PC-3 (cell line): ENCODE measurements at regions not wholly inside any gene's neighbourhood (a gene's known extent, or its start where the extent isn't known, plus 50 kb on each side); places are given as distances from the start of the nearest gene placed in this dataset.

Experiments used
- ATAC-seq: fragments of 200-7000 bp; cut with Tn5 transposase; 2 replicates; pipeline ENCODE4 v1.9.1; 2020; ENCODE audit warnings: mild to moderate bottlenecking, moderate library complexity
- BruUV-seq: library from RNA; stranded (reverse); fragments of 400-500 nt; replicated peaks from 2 replicates; lab custom pipeline; 2021; lab: Mats Ljungman, UMichigan
- CTCF ChIA-PET: fragments of 300-600 bp; sonication (Branson Sonifier 250); formaldehyde crosslinking; loops from one replicate; lab custom pipeline; 2022; ENCODE audit warnings: antibody characterized with exemption; lab: Charles Lee
- POLR2A ChIA-PET: fragments of 300-600 bp; sonication (Branson Sonifier 250); formaldehyde crosslinking; loops from one replicate; lab custom pipeline; 2022; ENCODE audit warnings: antibody characterized with exemption; ENCODE audit not compliant: unreplicated experiment; lab: Charles Lee
- DNase-seq: peaks from one replicate; pipeline ENCODE4 v3.0.0-alpha.2; 2015
- H2AFZ ChIP-seq: fragments of 300-600 bp; sonication (generic); 2 replicates; pipeline ENCODE4 v1.6.0; 2016; ENCODE audit warnings: antibody characterized with exemption, low read length
- H3F3A ChIP-seq: fragments of 300-600 bp; sonication (generic); one replicate; pipeline ENCODE4 v1.6.0; 2017; ENCODE audit warnings: antibody characterized with exemption, low read length, control low read depth, mild to moderate bottlenecking; ENCODE audit not compliant: unreplicated experiment
- H3K27ac ChIP-seq: fragments of 300-600 bp; sonication (generic); 2 replicates; pipeline ENCODE4 v1.5.1; 2016; ENCODE audit warnings: mild to moderate bottlenecking, low read length
- H3K27me3 ChIP-seq: fragments of 300-600 bp; sonication (generic); 2 replicates; pipeline ENCODE4 v1.6.1; 2016; ENCODE audit warnings: low read length, mixed read lengths
- H3K36me3 ChIP-seq: fragments of 300-600 bp; sonication (generic); 2 replicates; pipeline ENCODE4 v1.6.1; 2016; ENCODE audit warnings: low read depth, mixed run types, low read length, mixed read lengths
- H3K4me1 ChIP-seq: fragments of 300-600 bp; sonication (generic); 2 replicates; pipeline ENCODE4 v1.5.1; 2016; ENCODE audit warnings: low read length; ENCODE audit not compliant: insufficient read depth
- H3K4me2 ChIP-seq: fragments of 300-600 bp; sonication (generic); 2 replicates; pipeline ENCODE4 v1.6.0; 2016; ENCODE audit warnings: low read length
- H3K4me3 ChIP-seq: fragments of 300-600 bp; sonication (generic); 2 replicates; pipeline ENCODE4 v1.5.1; 2016; ENCODE audit warnings: mild to moderate bottlenecking, low read length, mixed read lengths
- H3K79me2 ChIP-seq: fragments of 300-600 bp; sonication (generic); 2 replicates; pipeline ENCODE4 v1.6.1; 2017; ENCODE audit warnings: low read length, mixed read lengths
- H3K9ac ChIP-seq: fragments of 300-600 bp; sonication (generic); 2 replicates; pipeline ENCODE4 v1.6.0; 2016; ENCODE audit warnings: mild to moderate bottlenecking, low read length
- H3K9me2 ChIP-seq: fragments of 300-600 bp; sonication (generic); replicated peaks from 2 replicates; pipeline ENCODE4 v1.6.1; 2016; ENCODE audit warnings: mixed run types, low read length, mixed read lengths
- H3K9me3 ChIP-seq: fragments of 300-600 bp; sonication (generic); 2 replicates; pipeline ENCODE4 v1.6.1; 2016; ENCODE audit warnings: low read length, mixed read lengths
- H4K20me1 ChIP-seq: fragments of 300-600 bp; sonication (generic); 2 replicates; pipeline ENCODE4 v1.6.1; 2016; ENCODE audit warnings: low read length, mixed read lengths
- CTCF ChIP-seq: fragments of 300-600 bp; sonication (generic); conservative IDR thresholded peaks from 2 replicates; pipeline ENCODE4 v1.5.1; 2017; ENCODE audit warnings: antibody characterized with exemption, low read depth, mild to moderate bottlenecking, low read length
- EZH2 ChIP-seq: fragments of 300-600 bp; sonication (generic); IDR thresholded peaks from one replicate; pipeline ENCODE4 v1.6.1; 2017; ENCODE audit warnings: antibody characterized with exemption, mild to moderate bottlenecking, low read length; ENCODE audit not compliant: unreplicated experiment
- EZH2phosphoT487 ChIP-seq: fragments of 300-600 bp; sonication (generic); IDR thresholded peaks from 2 replicates; pipeline ENCODE4 v1.6.1; 2018; ENCODE audit warnings: mild to moderate bottlenecking, antibody characterized with exemption, low read length, borderline replicate concordance
- intact Hi-C: fragments of 100-400 bp; cut with micrococcal nuclease; formaldehyde crosslinking; loops from 2 replicates; pipeline ENCODE4 v1.9.0; 2023

- TF ChIP-seq CTCF (no peak), EZH2 (no peak), EZH2phosphoT487 (no peak)
- H2AFZ ChIP-seq = no peak overlapping the region
- H3K9me2 ChIP-seq = no peaks in the 10 kb centered on the region
- ChIA-PET POLR2A (no interaction called here), CTCF (no interaction called here)
- H3K36me3 ChIP-seq = no peaks in the 10 kb centered on the region
- H3F3A ChIP-seq = no peaks in the 10 kb centered on the region
- no peak overlapping the region for H3K27ac ChIP-seq
- H3K9ac ChIP-seq = no peak overlapping the region
- no TSS peak for BruUV-seq
- intact Hi-C loops = no loop called here
- no peaks in the 10 kb centered on the region for H3K4me1 ChIP-seq
- H4K20me1 ChIP-seq = no peaks in the 10 kb centered on the region
- no peaks in the 10 kb centered on the region for H3K9me3 ChIP-seq
- H3K79me2 ChIP-seq = no peaks in the 10 kb centered on the region
- H3K27me3 ChIP-seq = no peaks in the 10 kb centered on the region
- ATAC-seq (no peak), DNase-seq (no peak)
- no peak overlapping the region for H3K4me3 ChIP-seq
- no peak overlapping the region for H3K4me2 ChIP-seq
Measured at GRCh38 chr12:73158341-73158740, 886.2 kb downstream of the TRHDE start.

- no peaks in the 10 kb centered on the region for H3K9me2 ChIP-seq
- no TSS peak for BruUV-seq
Measured at GRCh38 chr12:73159954-73160353, 887.8 kb downstream of the TRHDE start.

GRCh38 chr12:73161970-73162369 is 889.8 kb downstream of the TRHDE start:
- no peak overlapping the region for H3K9ac ChIP-seq
- no peaks in the 10 kb centered on the region for H3K27me3 ChIP-seq
- no peak for DNase-seq
- no peaks in the 10 kb centered on the region for H3K36me3 ChIP-seq
- no peak overlapping the region for H3K27ac ChIP-seq
- no peaks in the 10 kb centered on the region for H3K79me2 ChIP-seq
- no peaks in the 10 kb centered on the region for H3F3A ChIP-seq
- intact Hi-C loops = no loop called here
- ChIA-PET CTCF (no interaction called here), POLR2A (no interaction called here)
- no peaks in the 10 kb centered on the region for H3K9me3 ChIP-seq
- no peaks in the 10 kb centered on the region for H3K9me2 ChIP-seq
- H3K4me2 ChIP-seq = no peak overlapping the region
- H4K20me1 ChIP-seq = no peaks in the 10 kb centered on the region
- no peak for ATAC-seq
- H3K4me3 ChIP-seq = no peak overlapping the region
- no peak overlapping the region for H2AFZ ChIP-seq
- BruUV-seq = no TSS peak
- no peaks in the 10 kb centered on the region for H3K4me1 ChIP-seq
- TF ChIP-seq EZH2 (no peak), CTCF (no peak), EZH2phosphoT487 (no peak)

More at GRCh38 chr12:73159954-73160353, 887.8 kb downstream of the TRHDE start:
- CTCF ChIA-PET = no interaction called here
- H3K27me3 ChIP-seq = no peaks in the 10 kb centered on the region
- no peaks in the 10 kb centered on the region for H3K36me3 ChIP-seq
- H2AFZ ChIP-seq = no peak overlapping the region
- no peaks in the 10 kb centered on the region for H3K79me2 ChIP-seq
- no peaks in the 10 kb centered on the region for H3K4me1 ChIP-seq
- ATAC-seq (peak; percentile 83), DNase-seq (peak; percentile 36)
- H3K4me3 ChIP-seq = no peak overlapping the region
- no peak overlapping the region for H3K27ac ChIP-seq
- TF ChIP-seq CTCF (no peak), EZH2phosphoT487 (no peak), EZH2 (no peak)
- POLR2A ChIA-PET = interaction anchor here (0.5 to 0.6 kb wide), 2 partner anchors 25 to 430 kb away, joined by 5 to 7 read pairs; no protein-coding TSS in a partner anchor
- H3F3A ChIP-seq = no peaks in the 10 kb centered on the region
- no peak overlapping the region for H3K4me2 ChIP-seq
- H4K20me1 ChIP-seq = no peaks in the 10 kb centered on the region
- H3K9ac ChIP-seq = no peak overlapping the region
- H3K9me3 ChIP-seq = no peaks in the 10 kb centered on the region
- intact Hi-C loops = no loop called here
